ENCODE measurements at regions not wholly inside any gene's neighbourhood (a gene's known extent, or its start where the extent isn't known, plus 50 kb on each side); places are given as distances from the start of the nearest gene placed in this dataset.
A peak's percentile ranks its signal among the peaks of the same experiment; 100 is the strongest.

- TF ChIP-seq EZH2 (IDR thresholded peaks at IDR 0.05; ENCODE audit: low read length, missing control alignments) (no peak), CTCF (conservative IDR thresholded peaks at IDR 0.05 in 1 of 2, IDR thresholded peaks at IDR 0.05 in 1 of 2; ENCODE audit: low read depth in 1 of 2, low read length in 2 of 2) (no peak)
These were observed 812.8 kb upstream of the API5 start for GRCh38 chr11:42498971-42499370.

DNA sequence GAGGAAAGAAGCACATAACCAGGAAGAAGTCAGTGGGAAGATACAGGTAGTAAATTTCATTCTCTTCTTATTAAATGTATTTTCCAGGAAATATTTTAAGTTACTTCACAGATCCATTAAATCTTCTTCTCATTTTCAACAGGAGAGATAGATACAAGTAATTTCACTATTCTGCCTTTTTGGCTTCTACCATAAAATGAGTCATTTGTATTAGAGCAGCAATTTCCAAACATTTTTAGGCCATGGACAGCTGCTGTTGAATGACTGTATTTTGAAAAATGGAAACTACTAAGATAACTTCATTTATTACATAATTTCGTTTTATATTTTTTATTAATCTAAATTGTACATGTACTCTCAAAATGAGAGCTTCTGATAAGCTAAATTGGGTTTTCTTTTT is 809.6 kb upstream of the API5 start:
- no peak for TF ChIP-seq CTCF (conservative IDR thresholded peaks at IDR 0.05 in 1 of 2, IDR thresholded peaks at IDR 0.05 in 1 of 2; ENCODE audit: low read depth in 1 of 2, low read length in 2 of 2)
- no peak for TF ChIP-seq EZH2 (IDR thresholded peaks at IDR 0.05; ENCODE audit: low read length, missing control alignments)
- H3K4me3 ChIP-seq (replicated peaks in 1 of 4; ENCODE audit: control extremely low read depth in 1 of 4, insufficient read depth in 1 of 4, low read depth in 3 of 4, low read length in 4 of 4) = no peak overlapping the region
- no peaks in the 10 kb centered on the region for H3K27me3 ChIP-seq (ENCODE audit: control insufficient read depth, insufficient read depth, low read length)
- H3K4me1 ChIP-seq (ENCODE audit: control insufficient read depth, extremely low read depth, insufficient read depth, low read length) = no peaks in the 10 kb centered on the region
- DNase-seq (ENCODE audit: low read depth in 2 of 2) = no peak
- H4K20me1 ChIP-seq (ENCODE audit: control insufficient read depth, extremely low read depth, insufficient read depth, low read length) = no peaks in the 10 kb centered on the region
- H3K4me2 ChIP-seq (ENCODE audit: extremely low read depth, insufficient read depth, low read length) = no peak overlapping the region
- no peak overlapping the region for H2AFZ ChIP-seq (ENCODE audit: low read length)
- H3K9me3 ChIP-seq (ENCODE audit: control insufficient read depth, insufficient read depth, low read depth, low read length) = no peaks in the 10 kb centered on the region
- no peak overlapping the region for H3K9ac ChIP-seq (ENCODE audit: insufficient read depth, low read length)
- H3K79me2 ChIP-seq (ENCODE audit: control insufficient read depth, insufficient read depth, low read length) = no peaks in the 10 kb centered on the region
- no peaks in the 10 kb centered on the region for H3K36me3 ChIP-seq (ENCODE audit: control insufficient read depth, insufficient read depth, low read length)
- no peak overlapping the region for H3K27ac ChIP-seq (ENCODE audit: insufficient read depth, low read length)

More at GRCh38 chr11:42498971-42499370, 812.8 kb upstream of the API5 start:
- Histone ChIP-seq H3K4me3 (replicated peaks in 1 of 4; ENCODE audit: control extremely low read depth in 1 of 4, insufficient read depth in 1 of 4, low read depth in 3 of 4, low read length in 4 of 4) (no peak overlapping the region), H2AFZ (ENCODE audit: low read length) (no peak overlapping the region), H4K20me1 (ENCODE audit: control insufficient read depth, extremely low read depth, insufficient read depth, low read length) (no peaks in the 10 kb centered on the region), H3K9me3 (ENCODE audit: control insufficient read depth, insufficient read depth, low read depth, low read length) (no peaks in the 10 kb centered on the region), H3K4me1 (ENCODE audit: control insufficient read depth, extremely low read depth, insufficient read depth, low read length) (no peaks in the 10 kb centered on the region), H3K9ac (ENCODE audit: insufficient read depth, low read length) (no peak overlapping the region), H3K79me2 (ENCODE audit: control insufficient read depth, insufficient read depth, low read length) (no peaks in the 10 kb centered on the region), H3K4me2 (ENCODE audit: extremely low read depth, insufficient read depth, low read length) (no peak overlapping the region), H3K36me3 (ENCODE audit: control insufficient read depth, insufficient read depth, low read length) (no peaks in the 10 kb centered on the region), H3K27me3 (ENCODE audit: control insufficient read depth, insufficient read depth, low read length) (no peaks in the 10 kb centered on the region), H3K27ac (ENCODE audit: insufficient read depth, low read length) (no peak overlapping the region)
- no peak for DNase-seq (ENCODE audit: low read depth in 2 of 2)

DNA sequence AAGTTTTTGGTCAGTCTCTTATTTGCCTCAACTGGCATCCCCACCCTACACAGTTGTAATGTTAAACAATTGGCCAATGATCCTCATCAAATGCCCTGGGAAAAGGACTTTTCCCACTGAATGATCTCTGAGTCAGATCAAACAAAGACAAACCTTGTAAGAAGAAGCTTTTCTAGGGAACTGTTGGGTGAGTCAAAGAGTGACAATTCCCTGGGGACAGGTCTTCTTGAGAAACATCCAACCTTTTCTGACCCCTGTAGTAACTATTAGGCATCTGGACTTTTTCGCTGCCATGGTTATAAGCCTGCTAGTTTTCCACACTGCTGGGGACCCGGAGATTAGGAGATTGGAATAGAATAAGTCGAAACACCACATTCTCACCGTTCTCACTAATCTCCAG is 789.8 kb upstream of the API5 start:
- Histone ChIP-seq H2AFZ (ENCODE audit: low read length) (no peak overlapping the region), H3K4me1 (ENCODE audit: control insufficient read depth, extremely low read depth, insufficient read depth, low read length) (no peaks in the 10 kb centered on the region), H3K27ac (ENCODE audit: insufficient read depth, low read length) (no peak overlapping the region), H3K9ac (ENCODE audit: insufficient read depth, low read length) (no peak overlapping the region), H3K36me3 (ENCODE audit: control insufficient read depth, insufficient read depth, low read length) (no peaks in the 10 kb centered on the region), H3K27me3 (ENCODE audit: control insufficient read depth, insufficient read depth, low read length) (no peaks in the 10 kb centered on the region), H3K9me3 (ENCODE audit: control insufficient read depth, insufficient read depth, low read depth, low read length) (no peaks in the 10 kb centered on the region), H3K79me2 (ENCODE audit: control insufficient read depth, insufficient read depth, low read length) (no peaks in the 10 kb centered on the region), H3K4me2 (ENCODE audit: extremely low read depth, insufficient read depth, low read length) (no peak overlapping the region), H3K4me3 (replicated peaks in 1 of 4; ENCODE audit: control extremely low read depth in 1 of 4, insufficient read depth in 1 of 4, low read depth in 3 of 4, low read length in 4 of 4) (no peak overlapping the region), H4K20me1 (ENCODE audit: control insufficient read depth, extremely low read depth, insufficient read depth, low read length) (no peaks in the 10 kb centered on the region)
- no peak for TF ChIP-seq EZH2 (IDR thresholded peaks at IDR 0.05; ENCODE audit: low read length, missing control alignments)
- TF ChIP-seq CTCF (conservative IDR thresholded peaks at IDR 0.05 in 1 of 2, IDR thresholded peaks at IDR 0.05 in 1 of 2; ENCODE audit: low read depth in 1 of 2, low read length in 2 of 2) = no peak
- DNase-seq (ENCODE audit: low read depth in 2 of 2) = peak in 1 of 2 donors; percentile 10
